SK-N-SH (cell line): ENCODE measurements at regions not wholly inside any gene's neighbourhood (a gene's known extent, or its start where the extent isn't known, plus 50 kb on each side); places are given as distances from the start of the nearest gene placed in this dataset.

Source experiments
- CTCF ChIA-PET: fragments of 300-600, 350-600 bp; formaldehyde crosslinking; extraction: SDS; loops from one replicate; lab custom pipeline; 2021; lab: Yijun Ruan, JAX
- POLR2A ChIA-PET: fragments of 350-600 bp; sonication (Branson Sonifier 250); formaldehyde crosslinking; extraction: SDS; loops from one replicate; lab custom pipeline; 2020; ENCODE audit warnings: antibody characterized with exemption, inconsistent platforms; lab: Yijun Ruan, JAX
- DNase-seq: peaks from one replicate; pipeline ENCODE4 v3.0.0; 2012
- H2AFZ ChIP-seq: fragments of 200-600 bp; sonication (generic); 2 replicates; pipeline ENCODE4 v1.8.1; 2016; ENCODE audit warnings: antibody characterized with exemption, mild to moderate bottlenecking, low read depth
- H3F3A ChIP-seq: fragments of 200-600 bp; sonication (generic); replicated peaks from 2 replicates; pipeline ENCODE3; 2016; ENCODE audit warnings: antibody characterized with exemption, mild to moderate bottlenecking; ENCODE audit not compliant: insufficient read depth
- H3K27ac ChIP-seq, 2 experiments: fragments of 200-500 bp in 1 of 2; fragments of 200-600 bp in 1 of 2; sonication (Bioruptor generic) in 1 of 2; sonication (generic), shearing (Covaris generic) in 1 of 2; 2 replicates each; pipeline versions ENCODE4 v1.5.1 to v1.6.1; 2014 to 2016; ENCODE audit warnings: low read depth in 2 of 2, inconsistent platforms in 1 of 2, low read length in 1 of 2, mild to moderate bottlenecking in 1 of 2, mixed read lengths in 1 of 2
- H3K27me3 ChIP-seq: fragments of 200-600 bp; sonication (generic), shearing (Covaris generic); 2 replicates; pipeline ENCODE4 v1.6.1; 2016; ENCODE audit warnings: mixed run types; ENCODE audit not compliant: insufficient read depth
- H3K36me3 ChIP-seq, 2 experiments: fragments of 200-500 bp in 1 of 2; fragments of 200-600 bp in 1 of 2; sonication (Bioruptor generic) in 1 of 2; sonication (generic) in 1 of 2; replicated peaks in 1 of 2; 2 replicates each; pipeline versions ENCODE3 to v1.5.1; 2014 to 2016; ENCODE audit warnings: low read length in 1 of 2, mild to moderate bottlenecking in 1 of 2; ENCODE audit not compliant: insufficient read depth in 2 of 2, control insufficient read depth in 1 of 2
- H3K4me1 ChIP-seq, 2 experiments: fragments of 200-500 bp in 1 of 2; fragments of 200-600 bp in 1 of 2; sonication (Bioruptor generic) in 1 of 2; sonication (generic), shearing (Covaris generic) in 1 of 2; 2 replicates each; pipeline versions ENCODE4 v1.5.1 to v1.6.1; 2014 to 2016; ENCODE audit warnings: low read depth in 1 of 2, low read length in 1 of 2, mixed run types in 1 of 2; ENCODE audit not compliant: insufficient read depth in 2 of 2, control insufficient read depth in 1 of 2
- H3K4me2 ChIP-seq: fragments of 200-600 bp; sonication (generic), shearing (Covaris generic); 2 replicates; pipeline ENCODE4 v1.6.1; 2017; ENCODE audit warnings: mixed run types
- H3K4me3 ChIP-seq, 2 experiments: fragments of 200-500 bp in 1 of 2; fragments of 200-600 bp in 1 of 2; sonication (Bioruptor generic) in 1 of 2; sonication (generic), shearing (Covaris generic) in 1 of 2; 2 replicates each; pipeline versions ENCODE4 v1.5.1 to v1.8.1; 2014 to 2016; ENCODE audit warnings: low read depth in 2 of 2, inconsistent platforms in 1 of 2, low read length in 1 of 2, mild to moderate bottlenecking in 1 of 2, mixed read lengths in 1 of 2, moderate library complexity in 1 of 2
- H3K79me2 ChIP-seq: fragments of 200-600 bp; sonication (generic); 2 replicates; pipeline ENCODE4 v1.8.1; 2017; ENCODE audit warnings: mild to moderate bottlenecking; ENCODE audit not compliant: insufficient read depth
- H3K9ac ChIP-seq: fragments of 200-600 bp; sonication (generic); 2 replicates; pipeline ENCODE4 v1.6.1; 2017; ENCODE audit warnings: mixed run types
- H3K9me2 ChIP-seq: fragments of 200-600 bp; sonication (generic); 2 replicates; pipeline ENCODE4 v1.6.1; 2017; ENCODE audit warnings: mixed run types
- H3K9me3 ChIP-seq: fragments of 200-600 bp; sonication (generic); 2 replicates; pipeline ENCODE4 v1.6.1; 2017; ENCODE audit warnings: mixed run types, mild to moderate bottlenecking, moderate library complexity
- H4K20me1 ChIP-seq: fragments of 200-600 bp; sonication (generic); 2 replicates; pipeline ENCODE4 v1.6.1; 2017; ENCODE audit warnings: mild to moderate bottlenecking, mixed run types; ENCODE audit not compliant: insufficient read depth
- CHD2 ChIP-seq: fragments of 150-350 bp; IDR thresholded peaks from 2 replicates; pipeline ENCODE4 v1.6.1; 2018; ENCODE audit warnings: low read length; ENCODE audit not compliant: partially characterized antibody
- EP300 ChIP-seq, 2 experiments: IDR thresholded peaks; 2 replicates each; pipeline versions ENCODE4 v1.4.0 to v1.6.1; 2012; ENCODE audit warnings: borderline replicate concordance in 1 of 2, low read depth in 1 of 2, low read length in 1 of 2
- EZH2phosphoT487 ChIP-seq: fragments of 200-600 bp; sonication (generic); IDR thresholded peaks from 2 replicates; pipeline ENCODE4 v1.6.1; 2017; ENCODE audit warnings: low read depth, mixed run types, mild to moderate bottlenecking, antibody characterized with exemption, moderate library complexity, borderline replicate concordance
- FOSL2 ChIP-seq: IDR thresholded peaks from 2 replicates; pipeline ENCODE4 v1.4.0; 2012; ENCODE audit warnings: low read depth, mild to moderate bottlenecking, moderate library complexity, borderline replicate concordance
- FOXJ3 ChIP-seq: sonication (generic); formaldehyde crosslinking; IDR thresholded peaks from 2 replicates; pipeline ENCODE4 v1.5.1; 2020; ENCODE audit warnings: mild to moderate bottlenecking, missing genetic modification reagents
- GABPA ChIP-seq: IDR thresholded peaks from 2 replicates; pipeline ENCODE4 v1.4.0; 2012; ENCODE audit warnings: low read depth, mild to moderate bottlenecking
- GATA2 ChIP-seq: sonication (generic); formaldehyde crosslinking; IDR thresholded peaks from 2 replicates; pipeline ENCODE4 v1.5.0; 2020; ENCODE audit warnings: mild to moderate bottlenecking, missing genetic modification reagents
- JUND ChIP-seq: IDR thresholded peaks from 2 replicates; pipeline ENCODE4 v1.4.0; 2012
- MXI1 ChIP-seq: IDR thresholded peaks from 2 replicates; pipeline ENCODE4 v1.6.1; 2012; ENCODE audit warnings: mild to moderate bottlenecking, low read depth, low read length, improper control_type of control experiment
- PBX3 ChIP-seq: IDR thresholded peaks from 2 replicates; pipeline ENCODE4; 2012
- POLR2AphosphoS5 ChIP-seq: IDR thresholded peaks from 2 replicates; pipeline ENCODE4 v1.6.1; 2012; ENCODE audit warnings: low read depth, low read length
- RCOR1 ChIP-seq: fragments of 150-350 bp; IDR thresholded peaks from 2 replicates; pipeline ENCODE4 v1.6.1; 2017; ENCODE audit warnings: antibody characterized with exemption, low read length
- RXRA ChIP-seq: IDR thresholded peaks from 2 replicates; pipeline ENCODE4 v1.4.0; 2012; ENCODE audit warnings: low read depth, mild to moderate bottlenecking, borderline replicate concordance
- SMC3 ChIP-seq: IDR thresholded peaks from 2 replicates; pipeline ENCODE4 v1.6.1; 2012; ENCODE audit warnings: low read depth, low read length, improper control_type of control experiment
- TCF12 ChIP-seq: IDR thresholded peaks from 2 replicates; pipeline ENCODE4 v1.4.0; 2012
- YY1 ChIP-seq: IDR thresholded peaks from 2 replicates; pipeline ENCODE4 v1.4.0; 2012; ENCODE audit warnings: low read depth, mild to moderate bottlenecking
- WGBS: methylation state at CpG from one replicate; pipeline ENCODE4 v1.1.6; 2017; ENCODE audit warnings: low lambda C conversion rate; 5-methylcytosine and 5-hydroxymethylcytosine counted together
- TF ChIP-seq, protein P1 (sequence below): fragments of 150-350 bp; IDR thresholded peaks from 2 replicates; pipeline ENCODE4 v1.6.1; 2017; ENCODE audit warnings: antibody characterized with exemption, low read length, low read depth, borderline replicate concordance

GRCh38 chr21:15667010-15667409, 62.8 kb upstream of the USP25 start:
- POLR2A ChIA-PET: no interaction called here
- Histone ChIP-seq H3K36me3 (no peaks in the 10 kb centered on the region), H4K20me1 (no peaks in the 10 kb centered on the region), H3K9me3 (no peaks in the 10 kb centered on the region), H3K79me2 (no peaks in the 10 kb centered on the region), H3K27ac (no peak overlapping the region), H3K4me1 (no peaks in the 10 kb centered on the region), H3K4me3 (no peak overlapping the region), H3K27me3 (no peaks in the 10 kb centered on the region), H3K9ac (no peak overlapping the region), H2AFZ (no peak overlapping the region), H3F3A (no peaks in the 10 kb centered on the region), H3K9me2 (no peaks in the 10 kb centered on the region), H3K4me2 (no peak overlapping the region)
- WGBS: 56% methylated on average over 1 of the region's 1 CpG
- CTCF ChIA-PET: no interaction called here
- DNase-seq: no peak
- TF ChIP-seq SMC3: no peak
- TF ChIP-seq RCOR1: no peak
- no peak for TF ChIP-seq GABPA
- TF ChIP-seq JUND: no peak
- TF ChIP-seq, protein P1, sequence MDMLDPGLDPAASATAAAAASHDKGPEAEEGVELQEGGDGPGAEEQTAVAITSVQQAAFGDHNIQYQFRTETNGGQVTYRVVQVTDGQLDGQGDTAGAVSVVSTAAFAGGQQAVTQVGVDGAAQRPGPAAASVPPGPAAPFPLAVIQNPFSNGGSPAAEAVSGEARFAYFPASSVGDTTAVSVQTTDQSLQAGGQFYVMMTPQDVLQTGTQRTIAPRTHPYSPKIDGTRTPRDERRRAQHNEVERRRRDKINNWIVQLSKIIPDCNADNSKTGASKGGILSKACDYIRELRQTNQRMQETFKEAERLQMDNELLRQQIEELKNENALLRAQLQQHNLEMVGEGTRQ: no peak
- TF ChIP-seq EZH2phosphoT487: no peak
- TF ChIP-seq FOSL2: no peak
- TF ChIP-seq RXRA: no peak
- no peak for TF ChIP-seq MXI1
- TF ChIP-seq FOXJ3 (CRISPR knock-in tag): no peak
- no peak for TF ChIP-seq TCF12
- no peak for TF ChIP-seq GATA2 (CRISPR knock-in tag)
- no peak for TF ChIP-seq YY1
- TF ChIP-seq POLR2AphosphoS5: no peak

DNA sequence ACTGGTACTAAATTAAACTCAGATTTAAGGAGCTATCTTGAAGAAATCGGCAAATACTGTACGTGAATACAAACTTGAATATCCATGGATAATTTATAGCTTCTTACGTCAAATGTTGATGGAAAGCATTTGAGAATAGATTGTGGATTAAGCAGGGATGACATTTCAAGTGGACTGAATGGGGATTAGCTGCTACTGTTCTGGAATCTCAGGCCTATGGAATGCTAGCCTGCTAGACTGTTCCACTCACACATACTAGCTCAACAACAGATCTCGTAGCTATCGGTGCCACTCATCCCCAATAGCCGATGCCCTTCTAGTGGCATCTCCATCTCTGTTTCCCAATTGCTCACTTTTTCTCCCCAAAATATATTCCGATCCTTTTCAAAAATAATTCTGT, 62.0 kb upstream of the USP25 start:
- TF ChIP-seq JUND: no peak
- TF ChIP-seq GATA2 (CRISPR knock-in tag): no peak
- TF ChIP-seq EP300 (IDR thresholded peaks at IDR 0.05; ENCODE audit: borderline replicate concordance in 1 of 2, low read depth in 1 of 2, low read length in 1 of 2): no peak
- no peak for TF ChIP-seq SMC3
- TF ChIP-seq CHD2: no peak
- TF ChIP-seq EZH2phosphoT487: no peak
- TF ChIP-seq PBX3: no peak
- no peak for TF ChIP-seq FOXJ3 (CRISPR knock-in tag)
- TF ChIP-seq, protein P1: no peak
- Histone ChIP-seq H3K9me3 (no peaks in the 10 kb centered on the region), H3K79me2 (no peaks in the 10 kb centered on the region), H3K4me3 (no peak overlapping the region), H3F3A (no peaks in the 10 kb centered on the region), H3K9me2 (no peaks in the 10 kb centered on the region), H3K27ac (no peak overlapping the region), H3K4me1 (no peaks in the 10 kb centered on the region), H4K20me1 (no peaks in the 10 kb centered on the region), H3K4me2 (no peak overlapping the region), H3K9ac (no peak overlapping the region), H3K36me3 (no peaks in the 10 kb centered on the region), H2AFZ (no peak overlapping the region), H3K27me3 (no peaks in the 10 kb centered on the region)
- DNase-seq: no peak
- ChIA-PET POLR2A (no interaction called here), CTCF (interaction anchor here (0.5 to 0.8 kb wide), 2 partner anchors 60 to 93 kb away, joined by 3 read pairs; no protein-coding TSS in a partner anchor)
- 87% methylated on average over 7 of the region's 7 CpGs for WGBS
